Prostate gland (tissue), 2 donors: ENCODE measurements at regions not wholly inside any gene's neighbourhood (a gene's known extent, or its start where the extent isn't known, plus 50 kb on each side); places are given as distances from the start of the nearest gene placed in this dataset.
"Not testable (repeated sequence)": the region's sequence is repeated elsewhere in the genome, so short reads cannot be mapped to it uniquely, and the experiment has no call there.

Experiments used
- DNase-seq: peaks from one replicate; pipeline ENCODE4 v3.0.0-alpha.2; 2019; ENCODE audit warnings: low spot score
- H3K27ac ChIP-seq, 2 donors: fragments of 200-600 bp; sonication (generic); 2 replicates each; pipeline ENCODE4 v1.5.1; 2017 to 2019
- H3K27me3 ChIP-seq: fragments of 200-600 bp; sonication (generic); replicated peaks from 2 replicates; pipeline ENCODE4 v1.5.1; 2019; ENCODE audit not compliant: insufficient read depth
- H3K36me3 ChIP-seq, 2 donors: fragments of 200-600 bp; sonication (generic); 1 replicate in 1 of 2; 2 replicates in 1 of 2; pipeline versions ENCODE4 v1.5.1 to v1.8.1; 2017 to 2019
- H3K4me1 ChIP-seq: fragments of 200-600 bp; sonication (generic); replicated peaks from 2 replicates; pipeline ENCODE4 v1.5.1; 2019
- H3K4me3 ChIP-seq, 2 donors: fragments of 200-600 bp; sonication (generic); 2 replicates each; pipeline ENCODE4 v1.5.1; 2017 to 2019
- H3K9me3 ChIP-seq: fragments of 200-600 bp; sonication (generic); 2 replicates; pipeline ENCODE4 v1.5.1; 2017
- POLR2A ChIP-seq: fragments of 450-650 bp; IDR thresholded peaks from one replicate; pipeline ENCODE4 v1.6.1; 2016; ENCODE audit warnings: antibody characterized with exemption, mild to moderate bottlenecking
- POLR2AphosphoS5 ChIP-seq: sonication (generic); formaldehyde crosslinking; IDR thresholded peaks from one replicate; pipeline ENCODE4 v1.6.1; 2017; ENCODE audit warnings: antibody characterized with exemption
- WGBS: methylation state at CpG from one replicate; pipeline ENCODE4 v1.1.5; 2018; 5-methylcytosine and 5-hydroxymethylcytosine counted together
- intact Hi-C: fragments of 100-400 bp; cut with DNase I; formaldehyde crosslinking; loops from one replicate; pipeline ENCODE4 v1.14.2; 2022
- TF ChIP-seq, protein P1 (sequence below), 4 experiments: fragments of 200-600 bp in 2 of 4; fragments of 450-650 bp in 2 of 4; sonication (generic) in 2 of 4; IDR thresholded peaks; 1 replicate in 3 of 4; 2 replicates in 1 of 4; pipeline ENCODE4 v1.5.1; 2016 to 2019; ENCODE audit warnings: antibody characterized with exemption in 4 of 4, mild to moderate bottlenecking in 2 of 4, moderate library complexity in 2 of 4

GRCh38 chr2:125747165-125747425 is 908.9 kb upstream of the GYPC start:
- no peak overlapping the region for H3K4me3 ChIP-seq
- H3K36me3 ChIP-seq, result no peaks in the 10 kb centered on the region
- TF ChIP-seq, protein P1, sequence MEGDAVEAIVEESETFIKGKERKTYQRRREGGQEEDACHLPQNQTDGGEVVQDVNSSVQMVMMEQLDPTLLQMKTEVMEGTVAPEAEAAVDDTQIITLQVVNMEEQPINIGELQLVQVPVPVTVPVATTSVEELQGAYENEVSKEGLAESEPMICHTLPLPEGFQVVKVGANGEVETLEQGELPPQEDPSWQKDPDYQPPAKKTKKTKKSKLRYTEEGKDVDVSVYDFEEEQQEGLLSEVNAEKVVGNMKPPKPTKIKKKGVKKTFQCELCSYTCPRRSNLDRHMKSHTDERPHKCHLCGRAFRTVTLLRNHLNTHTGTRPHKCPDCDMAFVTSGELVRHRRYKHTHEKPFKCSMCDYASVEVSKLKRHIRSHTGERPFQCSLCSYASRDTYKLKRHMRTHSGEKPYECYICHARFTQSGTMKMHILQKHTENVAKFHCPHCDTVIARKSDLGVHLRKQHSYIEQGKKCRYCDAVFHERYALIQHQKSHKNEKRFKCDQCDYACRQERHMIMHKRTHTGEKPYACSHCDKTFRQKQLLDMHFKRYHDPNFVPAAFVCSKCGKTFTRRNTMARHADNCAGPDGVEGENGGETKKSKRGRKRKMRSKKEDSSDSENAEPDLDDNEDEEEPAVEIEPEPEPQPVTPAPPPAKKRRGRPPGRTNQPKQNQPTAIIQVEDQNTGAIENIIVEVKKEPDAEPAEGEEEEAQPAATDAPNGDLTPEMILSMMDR (IDR thresholded peaks at IDR 0.05), result no peak
- no peaks in the 10 kb centered on the region for H3K9me3 ChIP-seq
- H3K27me3 ChIP-seq, result no peaks in the 10 kb centered on the region
- no peak for DNase-seq
- no peaks in the 10 kb centered on the region for H3K4me1 ChIP-seq
- intact Hi-C loops, result no loop called here
- H3K27ac ChIP-seq, result no peak overlapping the region

DNA sequence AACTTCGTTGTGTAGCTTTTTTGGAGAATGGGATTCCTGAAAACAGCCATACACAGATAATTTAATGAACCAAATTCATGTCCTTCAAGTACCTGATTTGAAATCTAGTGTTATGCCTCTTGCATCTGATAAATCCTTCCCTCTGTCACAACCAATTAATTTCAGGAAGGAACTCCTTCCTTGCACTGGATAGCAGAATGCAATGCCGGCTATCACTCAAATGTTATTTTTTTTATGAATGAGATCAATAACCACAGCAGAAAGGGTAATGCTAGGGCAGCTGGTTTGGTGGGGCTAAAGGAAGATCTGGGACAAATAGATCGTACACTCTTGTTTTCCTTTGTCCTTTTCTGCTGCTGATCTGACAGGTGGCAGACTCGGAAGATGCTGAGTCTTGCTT is 899.5 kb upstream of the GYPC start:
- DNase-seq, result no peak
- intact Hi-C loops, result no loop called here
- no peak overlapping the region for H3K27ac ChIP-seq
- no peak for TF ChIP-seq POLR2AphosphoS5
- TF ChIP-seq, protein P1 (IDR thresholded peaks at IDR 0.05), result no peak
- no peak for TF ChIP-seq POLR2A
- H3K9me3 ChIP-seq, result no peaks in the 10 kb centered on the region
- 71% methylated on average over 4 of the region's 4 CpGs for WGBS
- H3K4me1 ChIP-seq, result no peaks in the 10 kb centered on the region
- H3K4me3 ChIP-seq, result no peak overlapping the region
- H3K36me3 ChIP-seq, result no peaks in the 10 kb centered on the region
- H3K27me3 ChIP-seq, result no peaks in the 10 kb centered on the region

GRCh38 chr2:125796784-125797183 is 859.2 kb upstream of the GYPC start:
- no peak for TF ChIP-seq POLR2A
- no peak for TF ChIP-seq POLR2AphosphoS5
- TF ChIP-seq, protein P1 (IDR thresholded peaks at IDR 0.05), result no peak
- Histone ChIP-seq H3K9me3 (no peaks in the 10 kb centered on the region), H3K4me1 (no peaks in the 10 kb centered on the region), H3K4me3 (no peak overlapping the region), H3K27ac (no peak overlapping the region), H3K36me3 (no peaks in the 10 kb centered on the region), H3K27me3 (no peaks in the 10 kb centered on the region)
- DNase-seq, result no peak
- intact Hi-C loops, result no loop called here
- 64% methylated on average over 1 of the region's 1 CpG for WGBS

DNA sequence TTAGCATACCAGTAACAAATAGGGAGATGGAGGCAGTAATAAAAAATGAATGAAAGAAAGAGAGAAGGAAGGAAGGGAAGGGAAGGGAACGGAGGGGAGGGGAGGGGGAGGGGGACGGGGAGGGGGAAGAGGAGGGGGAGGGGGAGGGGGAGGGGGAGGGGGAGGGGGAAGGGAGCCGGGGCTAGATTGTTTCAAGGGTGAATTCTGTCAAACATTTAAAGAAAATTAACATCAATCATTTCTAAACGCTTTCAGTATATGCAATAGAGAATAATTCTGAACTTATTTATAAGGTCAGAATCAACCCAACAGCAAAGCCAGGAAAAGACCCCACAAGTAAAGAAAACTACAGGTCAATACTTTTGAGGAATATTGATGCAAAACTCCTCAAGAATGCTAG is 858.8 kb upstream of the GYPC start:
- TF ChIP-seq POLR2A, result no peak
- Histone ChIP-seq H3K4me3 (no peak overlapping the region), H3K4me1 (no peaks in the 10 kb centered on the region), H3K27me3 (no peaks in the 10 kb centered on the region), H3K27ac (no peak overlapping the region), H3K36me3 (no peaks in the 10 kb centered on the region), H3K9me3 (no peaks in the 10 kb centered on the region)
- 80% methylated on average over 4 of the region's 4 CpGs for WGBS
- no peak for DNase-seq
- intact Hi-C loops, result no loop called here

- intact Hi-C loops, result no loop called here
- DNase-seq, result no peak
- no peaks in the 10 kb centered on the region for H3K4me1 ChIP-seq
- H3K27me3 ChIP-seq, result no peaks in the 10 kb centered on the region
- no peaks in the 10 kb centered on the region for H3K36me3 ChIP-seq
- no peak overlapping the region for H3K27ac ChIP-seq
- TF ChIP-seq POLR2A, result no peak
- TF ChIP-seq, protein P1 (IDR thresholded peaks at IDR 0.05), result no peak
- no peak for TF ChIP-seq POLR2AphosphoS5
- H3K4me3 ChIP-seq, result no peak overlapping the region
- WGBS, result 84% methylated on average over 5 of the region's 5 CpGs
- no peaks in the 10 kb centered on the region for H3K9me3 ChIP-seq
These were observed 833.2 kb upstream of the GYPC start for GRCh38 chr2:125822746-125823145.

GRCh38 chr2:125825781-125826180 is 830.2 kb upstream of the GYPC start:
- H3K4me3 ChIP-seq, DNase-seq, H3K27me3 ChIP-seq, H3K9me3 ChIP-seq, H3K27ac ChIP-seq, H3K4me1 ChIP-seq, H3K36me3 ChIP-seq, intact Hi-C loops: not testable (repeated sequence)
- WGBS, result 69% methylated on average over 9 of the region's 9 CpGs
